NCI-H1694 (cell line): ENCODE measurements at regions not wholly inside any gene's neighbourhood (a gene's known extent, or its start where the extent isn't known, plus 50 kb on each side); places are given as distances from the start of the nearest gene placed in this dataset.

ENCODE experiments used
- DNase-seq: peaks from one replicate; lab custom pipeline; 2025; lab: John Stamatoyannopoulos, UW

GRCh38 chr15:69793781-69794451 lies 303.8 kb downstream of the TLE3 start:
- DNase-seq = no peak

GRCh38 chr15:69794645-69795469 lies 302.9 kb downstream of the TLE3 start:
- DNase-seq = no peak

DNA sequence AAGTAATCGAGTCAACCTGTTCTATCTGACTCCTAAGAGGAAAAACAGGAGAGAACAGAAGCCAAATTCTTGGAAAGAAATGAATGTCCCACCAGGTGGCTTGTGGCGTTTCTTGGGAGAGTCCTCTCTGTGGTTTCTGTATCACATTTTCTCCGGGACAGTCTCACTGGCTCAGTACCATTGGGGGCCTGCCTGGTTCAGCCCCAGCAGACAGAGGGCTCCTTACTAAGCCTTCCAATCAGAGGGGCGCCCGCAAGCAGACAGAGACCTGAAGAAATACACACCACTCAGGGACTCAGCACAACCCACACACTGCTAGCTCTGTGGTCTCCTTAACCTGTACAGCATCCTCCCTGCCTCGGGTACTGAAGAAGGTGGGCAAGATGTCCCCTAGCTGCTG lies 302.1 kb downstream of the TLE3 start:
- no peak for DNase-seq

GRCh38 chr15:69797051-69797595 lies 300.6 kb downstream of the TLE3 start:
- DNase-seq = no peak

DNA sequence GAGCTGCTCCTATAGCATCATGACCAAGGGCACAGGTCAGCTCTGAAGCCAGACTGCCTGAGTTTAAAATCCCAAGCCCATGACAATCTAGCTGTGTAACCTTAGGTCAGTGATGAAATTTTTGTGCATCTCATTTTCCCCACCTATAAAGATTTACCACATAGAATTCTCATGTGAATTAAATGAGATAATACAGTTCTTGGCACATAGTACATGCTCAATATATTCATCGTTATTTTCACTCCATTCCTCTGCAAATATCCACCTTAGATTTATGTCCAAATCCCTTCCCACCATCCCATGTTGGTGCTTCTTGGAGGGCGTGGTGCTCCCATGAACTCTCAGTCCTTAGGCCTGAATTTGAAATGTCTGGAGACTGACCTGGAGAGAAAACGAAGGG lies 300.1 kb downstream of the TLE3 start:
- no peak for DNase-seq

DNA sequence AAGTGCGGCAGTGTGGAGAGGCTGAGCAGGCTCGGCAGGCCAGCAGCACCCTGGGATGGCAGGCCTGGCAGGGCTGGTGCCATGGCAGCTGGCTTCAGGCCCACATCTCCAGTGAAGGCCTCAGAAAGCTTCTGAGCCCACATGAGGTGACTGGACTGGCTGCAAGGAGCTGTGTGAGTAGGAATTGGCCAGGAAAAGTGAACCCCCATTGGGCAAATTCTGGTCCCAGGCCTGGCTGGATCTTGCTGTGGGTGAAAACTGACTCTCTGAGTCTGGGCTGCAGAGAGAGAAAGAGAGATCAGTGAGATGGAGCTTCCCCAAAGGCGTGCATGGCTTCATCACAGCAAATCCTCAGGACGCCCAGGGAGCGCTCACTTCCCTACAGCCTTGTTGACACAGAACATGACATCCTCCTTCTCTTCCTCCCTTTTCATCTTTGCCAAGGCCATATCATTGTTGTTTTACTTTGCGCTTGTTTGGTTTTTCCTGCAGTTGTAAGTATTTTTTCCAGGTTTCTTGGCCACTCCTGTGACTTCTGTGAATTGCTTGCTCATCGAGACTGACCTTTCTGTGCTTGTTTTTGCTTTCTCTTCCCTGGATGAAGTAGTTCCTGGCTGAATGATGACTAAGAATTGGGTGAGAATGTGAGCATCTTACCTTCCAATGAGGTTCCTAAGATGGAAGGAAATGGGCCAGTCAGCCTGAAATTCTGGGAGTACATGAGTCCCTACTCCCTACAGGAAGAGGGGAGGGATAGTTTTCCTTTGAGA lies 299.1 kb downstream of the TLE3 start:
- no peak for DNase-seq

DNA sequence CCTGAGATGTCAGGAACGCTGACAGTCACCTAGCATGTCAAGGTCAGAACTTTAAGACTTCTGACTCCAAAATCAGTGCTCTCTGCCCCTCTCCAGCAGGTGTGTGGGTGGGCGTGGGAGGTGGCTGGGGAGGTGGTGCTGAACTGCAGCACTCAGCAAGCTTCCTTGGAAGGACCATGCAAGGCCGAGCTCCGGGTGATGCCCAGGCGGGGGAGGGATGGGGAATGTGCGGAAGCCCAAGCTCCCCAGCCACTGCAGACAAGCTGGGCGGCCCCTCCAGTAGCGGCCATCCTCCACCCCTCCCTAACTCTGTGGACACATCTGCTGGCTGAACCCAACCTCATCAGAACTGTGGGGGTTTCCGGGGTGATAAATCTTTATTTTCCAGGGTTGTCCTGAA lies 296.6 kb downstream of the TLE3 start:
- DNase-seq = no peak

GRCh38 chr15:69802432-69802831 lies 295.3 kb downstream of the TLE3 start:
- DNase-seq = no peak

DNA sequence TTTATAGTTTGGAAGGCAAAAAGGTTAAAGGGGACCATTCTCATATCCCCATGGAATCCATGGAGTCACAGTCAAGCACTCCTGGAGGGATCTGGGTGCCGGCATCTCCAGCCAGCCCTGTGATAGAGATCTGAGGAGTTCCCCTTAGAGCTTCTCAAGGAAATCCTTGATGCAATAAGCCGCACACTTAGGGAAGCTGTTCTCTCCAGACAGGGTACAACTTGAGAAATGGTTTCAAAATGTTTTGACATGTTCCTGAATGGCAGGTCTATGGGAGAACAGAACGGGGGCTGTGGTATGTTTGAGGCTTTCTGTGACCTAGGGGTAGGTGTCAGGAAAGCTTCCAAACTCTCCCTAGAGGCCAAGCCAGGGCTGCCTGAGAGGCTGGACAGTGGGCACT lies 292.9 kb downstream of the TLE3 start:
- DNase-seq = no peak

- DNase-seq = no peak
These were observed 292.3 kb downstream of the TLE3 start for GRCh38 chr15:69805248-69805953.

GRCh38 chr15:69806287-69806915 lies 291.3 kb downstream of the TLE3 start:
- no peak for DNase-seq

GRCh38 chr15:69807721-69808120 lies 290.0 kb downstream of the TLE3 start:
- no peak for DNase-seq

- no peak for DNase-seq
These were observed 289.0 kb downstream of the TLE3 start for GRCh38 chr15:69808756-69809155.

DNA sequence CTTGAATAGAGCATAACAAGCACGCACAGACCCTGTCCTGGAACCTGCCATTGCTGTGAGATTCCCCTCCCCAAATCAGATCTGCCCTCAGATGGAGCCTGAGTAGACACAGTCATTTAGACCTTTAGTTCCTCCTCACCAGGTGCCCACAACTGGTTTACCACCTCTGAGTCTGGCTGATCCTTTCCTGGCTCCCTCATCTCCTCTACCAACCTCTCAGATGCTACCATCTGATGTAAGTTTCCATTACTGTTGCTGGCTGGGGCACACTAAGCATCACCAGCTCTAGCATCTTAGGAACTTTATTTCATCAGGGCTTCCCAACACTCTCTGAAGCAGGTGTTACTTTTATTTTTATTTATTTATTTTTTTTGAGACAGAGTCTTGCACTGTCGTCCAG lies 288.3 kb downstream of the TLE3 start:
- no peak for DNase-seq

DNA sequence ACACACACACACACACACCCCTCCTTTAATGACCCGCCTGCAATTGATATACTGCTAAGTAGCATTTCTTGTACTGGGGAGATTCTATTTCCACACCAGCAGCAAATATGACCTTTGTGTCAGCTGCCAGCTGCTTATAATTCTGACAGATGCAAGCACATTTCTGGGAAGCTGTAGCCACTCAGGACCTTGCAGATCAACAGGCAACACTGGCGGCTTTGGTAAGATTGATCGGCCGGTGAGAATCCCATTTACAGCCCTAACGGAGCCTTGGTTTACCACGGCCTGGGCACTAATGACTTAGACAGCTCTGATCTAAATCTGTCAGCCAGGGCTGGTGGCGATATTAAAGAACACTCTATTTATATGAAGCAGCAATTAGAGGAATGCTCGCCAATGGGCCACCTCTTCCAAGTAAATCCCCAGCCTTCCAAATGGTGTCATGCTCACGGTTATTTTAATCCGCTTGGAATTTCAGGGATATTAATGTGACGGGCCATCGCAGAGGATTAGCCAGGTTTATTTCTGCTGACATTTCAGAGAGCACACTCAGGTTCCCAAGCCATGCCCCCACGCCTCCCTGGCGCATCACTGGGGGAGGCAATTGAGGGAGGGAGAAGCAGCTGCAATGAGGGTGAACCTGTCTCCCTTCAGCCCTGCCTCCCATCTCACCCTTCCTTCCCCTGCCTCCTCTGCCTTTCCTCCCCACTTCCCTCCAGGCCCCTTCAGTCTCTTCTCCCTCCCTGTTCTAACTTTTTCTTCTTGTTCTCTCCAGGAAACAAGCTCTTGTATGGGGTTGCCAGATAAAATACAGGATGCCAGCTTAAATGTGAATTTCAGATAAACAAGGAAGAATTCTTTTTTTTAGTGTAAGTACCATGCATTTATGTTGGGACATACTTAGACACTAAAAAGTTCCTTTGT lies 287.0 kb downstream of the TLE3 start:
- DNase-seq = no peak

DNA sequence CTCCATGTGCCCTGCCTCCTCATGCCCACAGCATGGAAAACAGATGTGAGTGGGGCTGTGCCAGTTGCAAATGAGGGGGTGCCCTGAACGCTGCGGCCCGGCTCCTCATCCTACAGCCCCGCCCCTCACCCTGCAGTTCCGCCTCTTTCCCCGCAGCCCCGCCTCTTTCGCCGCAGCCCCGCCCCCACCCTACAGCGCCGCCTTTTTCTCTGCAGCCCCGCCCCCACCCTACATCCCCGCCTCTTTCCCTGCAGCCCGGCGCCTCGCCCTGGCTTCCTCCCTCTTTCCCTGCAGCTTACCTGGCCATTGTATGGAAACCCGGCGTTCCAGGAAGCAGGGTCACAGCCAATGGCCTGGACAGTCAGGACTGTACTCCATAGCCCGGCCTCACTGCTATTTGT lies 284.9 kb downstream of the TLE3 start:
- DNase-seq = no peak

DNA sequence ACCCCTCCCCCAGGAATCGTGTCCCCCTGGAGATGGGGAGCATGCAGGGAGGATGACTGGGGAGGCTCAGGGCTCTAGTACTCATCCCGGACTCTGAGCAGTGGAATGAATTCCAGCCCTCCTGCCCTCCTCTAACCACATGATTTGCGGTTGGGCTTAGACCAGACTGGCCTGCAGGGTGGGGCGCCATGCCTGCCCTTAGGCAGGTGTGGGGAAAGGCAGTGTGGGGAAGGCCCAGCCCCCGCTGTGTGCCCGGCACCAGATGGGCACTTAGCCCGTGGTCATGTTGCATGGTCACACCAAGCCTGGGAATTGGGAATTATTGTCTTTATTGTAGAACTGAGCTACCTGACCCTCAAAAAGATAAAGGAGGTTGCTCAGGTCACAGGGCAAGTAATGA lies 283.8 kb downstream of the TLE3 start:
- no peak for DNase-seq

DNA sequence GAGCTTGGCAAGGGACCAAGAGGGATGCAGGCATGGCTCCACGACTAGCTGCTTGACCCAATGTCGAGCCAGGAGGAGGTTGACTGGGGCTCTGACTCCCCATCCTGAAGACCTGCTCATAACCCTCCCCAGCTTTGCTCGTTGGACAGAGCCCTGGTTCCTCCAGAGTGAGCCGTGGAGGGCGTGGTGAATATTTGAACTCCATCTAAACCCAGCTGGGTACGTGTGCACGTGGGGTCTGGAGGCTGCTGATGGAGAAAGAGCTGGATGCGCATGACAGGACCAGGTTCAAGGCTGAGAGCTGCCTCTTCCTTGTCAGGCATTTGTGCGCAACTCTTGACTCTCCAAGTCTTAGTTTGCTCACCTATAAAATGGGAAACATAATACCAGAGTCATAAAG lies 282.8 kb downstream of the TLE3 start:
- no peak for DNase-seq

DNA sequence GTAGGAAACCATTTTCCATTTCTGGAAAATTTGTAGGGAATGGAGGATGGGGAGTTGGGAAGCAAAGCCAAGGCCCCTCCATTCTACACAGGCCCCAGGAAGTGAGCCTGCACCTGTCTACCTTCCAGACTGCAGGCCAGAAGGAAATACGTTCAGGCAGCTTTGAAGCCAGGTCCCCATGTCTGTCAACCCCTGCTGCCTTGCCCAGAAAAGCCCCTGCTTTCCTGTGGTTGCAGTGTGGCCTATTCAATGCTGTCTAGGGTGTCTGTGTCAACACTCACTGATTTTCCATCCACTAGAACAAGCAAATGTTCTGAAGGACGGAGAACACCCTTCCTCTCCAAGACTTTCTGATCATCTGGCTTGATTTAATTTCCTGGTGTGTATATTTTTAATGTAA lies 281.9 kb downstream of the TLE3 start:
- no peak for DNase-seq

GRCh38 chr15:69816522-69816921 lies 281.2 kb downstream of the TLE3 start:
- DNase-seq = no peak
